Kidney (tissue), 13 donors: ENCODE measurements at regions not wholly inside any gene's neighbourhood (a gene's known extent, or its start where the extent isn't known, plus 50 kb on each side); places are given as distances from the start of the nearest gene placed in this dataset.

Experiments used
- DNase-seq, 5 donors: peaks; one replicate each; pipeline ENCODE4 v3.0.0-alpha.2; 2013 to 2020
- FAIRE-seq: peaks from 2 replicates; lab custom pipeline; 2012; peaks lifted over from hg19 to GRCh38; lab: Jason Lieb, UNC
- H3K27ac ChIP-seq, 2 donors: one replicate each; pipeline ENCODE4 v1.7.0; 2013; ENCODE audit warnings: low read depth in 2 of 2, low read length in 2 of 2, inconsistent platforms in 1 of 2
- H3K27me3 ChIP-seq: one replicate; pipeline ENCODE4 v1.7.1; 2013; ENCODE audit warnings: low read length, inconsistent platforms; ENCODE audit not compliant: control insufficient read depth, insufficient read depth
- H3K36me3 ChIP-seq, 3 donors: one replicate each; pipeline versions ENCODE4 v1.7.0 to v1.7.1; 2013; ENCODE audit warnings: low read length in 3 of 3, control low read depth in 1 of 3, inconsistent platforms in 1 of 3; ENCODE audit not compliant: insufficient read depth in 3 of 3, control insufficient read depth in 2 of 3
- H3K4me1 ChIP-seq, 3 donors: one replicate each; pipeline versions ENCODE4 v1.7.0 to v1.7.1; 2013; ENCODE audit warnings: low read length in 3 of 3, inconsistent platforms in 1 of 3, low read depth in 1 of 3; ENCODE audit not compliant: control insufficient read depth in 2 of 3, insufficient read depth in 2 of 3
- H3K4me3 ChIP-seq, 3 donors: one replicate each; pipeline versions ENCODE4 v1.7.0 to v1.8.1; 2013; ENCODE audit warnings: low read length in 3 of 3, control low read depth in 1 of 3, inconsistent platforms in 1 of 3
- H3K9ac ChIP-seq, 3 donors: one replicate each; pipeline versions ENCODE4 v1.7.0 to v1.7.1; 2013; ENCODE audit warnings: low read length in 3 of 3, control low read depth in 1 of 3, inconsistent platforms in 1 of 3
- H3K9me3 ChIP-seq, 3 donors: one replicate each; pipeline versions ENCODE4 v1.7.0 to v1.7.1; 2013; ENCODE audit warnings: low read length in 3 of 3, control low read depth in 1 of 3, inconsistent platforms in 1 of 3; ENCODE audit not compliant: control insufficient read depth in 2 of 3, insufficient read depth in 1 of 3
- intact Hi-C: fragments of 100-400 bp; cut with DNase I; formaldehyde crosslinking; loops from one replicate; pipeline ENCODE4 v1.11.1; 2022
- TF ChIP-seq, protein P1 (sequence below): IDR thresholded peaks from 3 replicates; pipeline ENCODE4 v1.5.1; 2012; ENCODE audit warnings: mild to moderate bottlenecking, moderate library complexity, borderline replicate concordance; ENCODE audit not compliant: insufficient read depth; ENCODE audit errors: extremely low read depth
- donor health status: control.
- donor health status: control.
- donor health status: control.
- donor health status: control.
- donor health status: control.
- donor health status: DM: yes; HTN: yes; CAD: no.
- donor health status: Normal renal cell carcinoma (clear cell type).

DNA sequence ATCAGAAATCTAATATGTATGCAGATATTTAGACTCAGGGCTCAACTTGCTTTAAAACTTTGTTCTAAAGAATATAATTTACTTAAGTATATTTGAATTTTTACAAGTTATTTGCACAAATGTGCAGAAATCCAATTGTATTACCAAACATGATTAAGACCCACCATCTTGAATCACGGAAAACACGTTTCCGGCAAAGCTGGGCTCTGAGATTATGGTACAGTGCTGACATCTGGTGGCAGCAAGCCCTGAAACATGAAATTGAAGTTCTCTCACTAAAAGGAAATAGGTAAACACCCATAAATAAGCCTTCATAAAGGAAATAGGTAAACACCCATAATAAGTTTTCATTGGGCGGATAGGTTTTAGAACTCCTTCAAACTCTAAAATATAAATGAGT, 98.3 kb upstream of the MAOA start:
- Histone ChIP-seq H3K4me3 (no peak overlapping the region), H3K27me3 (peaks cover 2% of the 10 kb centered on the region), H3K36me3 (no peaks in the 10 kb centered on the region), H3K27ac (no peak overlapping the region), H3K9me3 (no peaks in the 10 kb centered on the region), H3K4me1 (no peaks in the 10 kb centered on the region), H3K9ac (no peak overlapping the region)
- FAIRE-seq, result peak; percentile 99
- intact Hi-C loops, result loop anchor here (10.0 kb wide), 1 partner anchor 197 kb away; no protein-coding TSS in a partner anchor
- TF ChIP-seq, protein P1, sequence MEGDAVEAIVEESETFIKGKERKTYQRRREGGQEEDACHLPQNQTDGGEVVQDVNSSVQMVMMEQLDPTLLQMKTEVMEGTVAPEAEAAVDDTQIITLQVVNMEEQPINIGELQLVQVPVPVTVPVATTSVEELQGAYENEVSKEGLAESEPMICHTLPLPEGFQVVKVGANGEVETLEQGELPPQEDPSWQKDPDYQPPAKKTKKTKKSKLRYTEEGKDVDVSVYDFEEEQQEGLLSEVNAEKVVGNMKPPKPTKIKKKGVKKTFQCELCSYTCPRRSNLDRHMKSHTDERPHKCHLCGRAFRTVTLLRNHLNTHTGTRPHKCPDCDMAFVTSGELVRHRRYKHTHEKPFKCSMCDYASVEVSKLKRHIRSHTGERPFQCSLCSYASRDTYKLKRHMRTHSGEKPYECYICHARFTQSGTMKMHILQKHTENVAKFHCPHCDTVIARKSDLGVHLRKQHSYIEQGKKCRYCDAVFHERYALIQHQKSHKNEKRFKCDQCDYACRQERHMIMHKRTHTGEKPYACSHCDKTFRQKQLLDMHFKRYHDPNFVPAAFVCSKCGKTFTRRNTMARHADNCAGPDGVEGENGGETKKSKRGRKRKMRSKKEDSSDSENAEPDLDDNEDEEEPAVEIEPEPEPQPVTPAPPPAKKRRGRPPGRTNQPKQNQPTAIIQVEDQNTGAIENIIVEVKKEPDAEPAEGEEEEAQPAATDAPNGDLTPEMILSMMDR, result peak; percentile 69
- DNase-seq, result peak in 4 of 5 donors; percentile 39 to 71 (median 62)

GRCh38 chrX:43559644-43560043, 96.5 kb upstream of the MAOA start:
- no peaks in the 10 kb centered on the region for H3K9me3 ChIP-seq
- no peak overlapping the region for H3K4me3 ChIP-seq
- H3K9ac ChIP-seq, result no peak overlapping the region
- no peak overlapping the region for H3K27ac ChIP-seq
- TF ChIP-seq, protein P1, result peak; percentile 66
- FAIRE-seq (no peak), DNase-seq (peak in 4 of 5 donors; percentile 43 to 76 (median 54))
- no peaks in the 10 kb centered on the region for H3K36me3 ChIP-seq
- intact Hi-C loops, result loop anchor here (10.0 kb wide), 1 partner anchor 195 kb away; no protein-coding TSS in a partner anchor
- H3K4me1 ChIP-seq, result no peaks in the 10 kb centered on the region
- H3K27me3 ChIP-seq, result peaks cover 2% of the 10 kb centered on the region

GRCh38 chrX:43560247-43560946, 95.7 kb upstream of the MAOA start:
- no peaks in the 10 kb centered on the region for H3K36me3 ChIP-seq
- no peak overlapping the region for H3K9ac ChIP-seq
- no peak overlapping the region for H3K27ac ChIP-seq
- DNase-seq (no peak), FAIRE-seq (no peak)
- TF ChIP-seq, protein P1, result no peak
- H3K4me3 ChIP-seq, result no peak overlapping the region
- H3K9me3 ChIP-seq, result no peaks in the 10 kb centered on the region
- H3K4me1 ChIP-seq, result no peaks in the 10 kb centered on the region
- intact Hi-C loops, result no loop called here
- peaks cover 2% of the 10 kb centered on the region for H3K27me3 ChIP-seq

- FAIRE-seq, result no peak
- TF ChIP-seq, protein P1, result no peak
- no peak overlapping the region for H3K4me3 ChIP-seq
- H3K27ac ChIP-seq, result no peak overlapping the region
- intact Hi-C loops, result no loop called here
- no peak for DNase-seq
- no peaks in the 10 kb centered on the region for H3K36me3 ChIP-seq
- no peaks in the 10 kb centered on the region for H3K4me1 ChIP-seq
- no peak overlapping the region for H3K9ac ChIP-seq
- no peaks in the 10 kb centered on the region for H3K9me3 ChIP-seq
- no peaks in the 10 kb centered on the region for H3K27me3 ChIP-seq
These were observed 93.7 kb upstream of the MAOA start for GRCh38 chrX:43562372-43562771.
